ENCODE measurements at regions not wholly inside any gene's neighbourhood (a gene's known extent, or its start where the extent isn't known, plus 50 kb on each side); places are given as distances from the start of the nearest gene placed in this dataset.

DNA sequence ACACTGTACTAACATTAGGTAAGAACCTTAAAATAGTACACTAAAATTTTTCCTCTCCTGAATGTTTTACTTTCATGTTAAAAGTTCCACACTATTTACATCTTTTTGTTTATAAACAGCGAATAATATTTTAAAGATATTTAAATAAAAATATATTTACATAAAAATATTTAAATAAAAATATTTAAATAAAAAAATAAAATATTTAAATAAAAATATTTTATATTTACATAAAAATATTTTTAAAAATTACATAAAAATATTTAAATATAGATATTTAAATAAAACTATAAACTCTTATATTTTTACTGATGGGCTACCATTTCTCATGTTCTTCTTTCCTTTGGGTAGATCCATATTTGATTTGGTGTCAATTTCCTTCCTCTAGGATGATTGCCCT lies 619.0 kb downstream of the ANKRD7 start:
- no peak overlapping the region for H3K27ac ChIP-seq
- no peaks in the 10 kb centered on the region for H3K9me3 ChIP-seq (ENCODE audit: insufficient read depth, low read depth)
- H3K4me2 ChIP-seq, result no peak overlapping the region
- DNase-seq, result no peak
- H2AFZ ChIP-seq, result no peak overlapping the region
- no peaks in the 10 kb centered on the region for H3K9me2 ChIP-seq (ENCODE audit: insufficient read depth)
- intact Hi-C loops (cut with micrococcal nuclease; ENCODE audit: unreplicated experiment), result no loop called here
- TF ChIP-seq, protein P1, sequence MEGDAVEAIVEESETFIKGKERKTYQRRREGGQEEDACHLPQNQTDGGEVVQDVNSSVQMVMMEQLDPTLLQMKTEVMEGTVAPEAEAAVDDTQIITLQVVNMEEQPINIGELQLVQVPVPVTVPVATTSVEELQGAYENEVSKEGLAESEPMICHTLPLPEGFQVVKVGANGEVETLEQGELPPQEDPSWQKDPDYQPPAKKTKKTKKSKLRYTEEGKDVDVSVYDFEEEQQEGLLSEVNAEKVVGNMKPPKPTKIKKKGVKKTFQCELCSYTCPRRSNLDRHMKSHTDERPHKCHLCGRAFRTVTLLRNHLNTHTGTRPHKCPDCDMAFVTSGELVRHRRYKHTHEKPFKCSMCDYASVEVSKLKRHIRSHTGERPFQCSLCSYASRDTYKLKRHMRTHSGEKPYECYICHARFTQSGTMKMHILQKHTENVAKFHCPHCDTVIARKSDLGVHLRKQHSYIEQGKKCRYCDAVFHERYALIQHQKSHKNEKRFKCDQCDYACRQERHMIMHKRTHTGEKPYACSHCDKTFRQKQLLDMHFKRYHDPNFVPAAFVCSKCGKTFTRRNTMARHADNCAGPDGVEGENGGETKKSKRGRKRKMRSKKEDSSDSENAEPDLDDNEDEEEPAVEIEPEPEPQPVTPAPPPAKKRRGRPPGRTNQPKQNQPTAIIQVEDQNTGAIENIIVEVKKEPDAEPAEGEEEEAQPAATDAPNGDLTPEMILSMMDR (conservative IDR thresholded peaks at IDR 0.05), result no peak
- H3K27me3 ChIP-seq (ENCODE audit: insufficient read depth, low read depth), result no peaks in the 10 kb centered on the region
- H3K36me3 ChIP-seq (ENCODE audit: low read depth), result no peaks in the 10 kb centered on the region
- no peaks in the 10 kb centered on the region for H4K20me1 ChIP-seq (ENCODE audit: insufficient read depth)
- CTCF ChIA-PET, result no interaction called here
- BruUV-seq (replicated peaks), result no TSS peak
- H3K4me3 ChIP-seq, result no peak overlapping the region
- POLR2A ChIA-PET (ENCODE audit: unreplicated experiment), result no interaction called here
- H3K4me1 ChIP-seq (replicated peaks; ENCODE audit: insufficient read depth), result no peaks in the 10 kb centered on the region
- H3F3A ChIP-seq (ENCODE audit: insufficient read depth, low read depth), result no peaks in the 10 kb centered on the region
- H3K79me2 ChIP-seq (ENCODE audit: low read depth), result no peaks in the 10 kb centered on the region

DNA sequence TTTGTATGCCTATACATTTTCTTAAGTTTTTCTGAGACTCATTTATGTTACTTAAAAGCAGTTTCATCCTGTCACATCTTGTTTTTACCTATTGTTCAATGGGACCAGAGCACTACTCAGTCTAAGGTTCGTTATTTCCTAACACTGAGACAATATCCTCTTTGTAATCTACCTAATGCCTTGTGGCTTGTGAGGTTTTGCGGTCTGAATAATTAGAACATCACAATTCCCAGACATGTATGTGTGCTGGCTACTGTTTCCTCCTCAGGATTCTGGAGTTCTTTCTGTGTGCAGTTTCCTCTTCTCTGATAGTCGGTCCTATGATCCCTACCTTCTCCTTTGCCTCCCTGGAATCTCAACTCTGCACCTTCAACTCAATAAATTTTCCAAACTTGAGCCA lies 620.2 kb downstream of the ANKRD7 start:
- H4K20me1 ChIP-seq (ENCODE audit: insufficient read depth), result no peaks in the 10 kb centered on the region
- no peak overlapping the region for H3K27ac ChIP-seq
- DNase-seq, result no peak
- H3K4me3 ChIP-seq, result no peak overlapping the region
- no peaks in the 10 kb centered on the region for H3K4me1 ChIP-seq (replicated peaks; ENCODE audit: insufficient read depth)
- no peaks in the 10 kb centered on the region for H3K9me3 ChIP-seq (ENCODE audit: insufficient read depth, low read depth)
- no TSS peak for BruUV-seq (replicated peaks)
- H3K36me3 ChIP-seq (ENCODE audit: low read depth), result no peaks in the 10 kb centered on the region
- POLR2A ChIA-PET (ENCODE audit: unreplicated experiment), result no interaction called here
- no peaks in the 10 kb centered on the region for H3F3A ChIP-seq (ENCODE audit: insufficient read depth, low read depth)
- no peak overlapping the region for H2AFZ ChIP-seq
- H3K27me3 ChIP-seq (ENCODE audit: insufficient read depth, low read depth), result no peaks in the 10 kb centered on the region
- no peaks in the 10 kb centered on the region for H3K79me2 ChIP-seq (ENCODE audit: low read depth)
- CTCF ChIA-PET, result no interaction called here
- H3K4me2 ChIP-seq, result no peak overlapping the region
- H3K9me2 ChIP-seq (ENCODE audit: insufficient read depth), result no peaks in the 10 kb centered on the region
- intact Hi-C loops (cut with micrococcal nuclease; ENCODE audit: unreplicated experiment), result no loop called here
- no peak for TF ChIP-seq EZH2 (IDR thresholded peaks at IDR 0.05; ENCODE audit: low read depth)
- TF ChIP-seq, protein P1 (conservative IDR thresholded peaks at IDR 0.05), result no peak

DNA sequence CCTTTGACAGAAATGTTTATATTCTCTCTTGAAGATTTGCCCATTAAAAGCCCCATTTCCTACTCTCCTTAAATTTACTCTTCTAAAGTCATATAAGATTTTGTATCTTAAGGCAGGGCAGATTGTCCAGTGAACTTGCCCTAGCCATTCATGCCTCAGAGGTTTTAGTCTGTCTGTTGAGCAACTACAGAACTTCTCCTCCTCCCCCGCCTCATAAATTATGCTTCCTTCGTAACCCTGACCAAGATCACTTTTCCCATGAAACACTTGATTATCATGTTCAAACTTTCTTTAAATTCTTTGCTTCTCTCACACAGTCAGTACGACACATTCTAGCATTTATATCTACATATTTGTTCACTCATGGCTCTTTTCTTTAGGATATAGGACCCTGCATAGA lies 621.3 kb downstream of the ANKRD7 start:
- no peak for DNase-seq
- Histone ChIP-seq H3F3A (ENCODE audit: insufficient read depth, low read depth) (no peaks in the 10 kb centered on the region), H3K4me2 (no peak overlapping the region), H3K27ac (no peak overlapping the region), H4K20me1 (ENCODE audit: insufficient read depth) (no peaks in the 10 kb centered on the region), H3K9me2 (ENCODE audit: insufficient read depth) (no peaks in the 10 kb centered on the region), H3K4me3 (no peak overlapping the region), H3K79me2 (ENCODE audit: low read depth) (no peaks in the 10 kb centered on the region), H2AFZ (no peak overlapping the region), H3K27me3 (ENCODE audit: insufficient read depth, low read depth) (no peaks in the 10 kb centered on the region), H3K4me1 (replicated peaks; ENCODE audit: insufficient read depth) (no peaks in the 10 kb centered on the region), H3K9me3 (ENCODE audit: insufficient read depth, low read depth) (no peaks in the 10 kb centered on the region), H3K36me3 (ENCODE audit: low read depth) (no peaks in the 10 kb centered on the region)
- no peak for TF ChIP-seq EZH2 (IDR thresholded peaks at IDR 0.05; ENCODE audit: low read depth)
- TF ChIP-seq, protein P1 (conservative IDR thresholded peaks at IDR 0.05), result no peak
- intact Hi-C loops (cut with micrococcal nuclease; ENCODE audit: unreplicated experiment), result no loop called here
- POLR2A ChIA-PET (ENCODE audit: unreplicated experiment), result no interaction called here
- no TSS peak for BruUV-seq (replicated peaks)
- CTCF ChIA-PET, result no interaction called here
